Glutamatergic neuron (in vitro differentiated cells): ENCODE measurements at regions not wholly inside any gene's neighbourhood (a gene's known extent, or its start where the extent isn't known, plus 50 kb on each side); places are given as distances from the start of the nearest gene placed in this dataset.

Experiments
- DNase-seq: peaks from one replicate; pipeline ENCODE4 v3.0.0; 2022
- H3K27ac Mint-ChIP-seq: one replicate; pipeline ENCODE4 v1.8.0; 2020; ENCODE audit warnings: mild to moderate bottlenecking, mixed read lengths, inconsistent platforms; ENCODE audit not compliant: unreplicated experiment
- H3K27me3 Mint-ChIP-seq: one replicate; pipeline ENCODE4 v1.8.0; 2020; ENCODE audit warnings: mild to moderate bottlenecking, moderate library complexity, mixed read lengths, inconsistent platforms; ENCODE audit not compliant: unreplicated experiment
- H3K36me3 Mint-ChIP-seq: one replicate; pipeline ENCODE4 v1.8.0; 2020; ENCODE audit warnings: mild to moderate bottlenecking, mixed read lengths, inconsistent platforms; ENCODE audit not compliant: unreplicated experiment
- H3K4me1 Mint-ChIP-seq: one replicate; pipeline ENCODE4 v1.8.0; 2020; ENCODE audit warnings: mild to moderate bottlenecking, low read depth, mixed read lengths, inconsistent platforms; ENCODE audit not compliant: unreplicated experiment
- H3K4me3 Mint-ChIP-seq: one replicate; pipeline ENCODE4 v1.8.0; 2020; ENCODE audit warnings: mild to moderate bottlenecking, mixed read lengths, inconsistent platforms; ENCODE audit not compliant: unreplicated experiment
- H3K9me3 Mint-ChIP-seq: one replicate; pipeline ENCODE4 v1.8.0; 2020; ENCODE audit warnings: mild to moderate bottlenecking, moderate library complexity, mixed read lengths, inconsistent platforms; ENCODE audit not compliant: unreplicated experiment
- CTCF ChIP-seq: fragments of 200-600 bp; sonication (generic); IDR thresholded peaks from one replicate; pipeline ENCODE4 v1.5.0; 2021; ENCODE audit not compliant: partially characterized antibody, unreplicated experiment

DNA sequence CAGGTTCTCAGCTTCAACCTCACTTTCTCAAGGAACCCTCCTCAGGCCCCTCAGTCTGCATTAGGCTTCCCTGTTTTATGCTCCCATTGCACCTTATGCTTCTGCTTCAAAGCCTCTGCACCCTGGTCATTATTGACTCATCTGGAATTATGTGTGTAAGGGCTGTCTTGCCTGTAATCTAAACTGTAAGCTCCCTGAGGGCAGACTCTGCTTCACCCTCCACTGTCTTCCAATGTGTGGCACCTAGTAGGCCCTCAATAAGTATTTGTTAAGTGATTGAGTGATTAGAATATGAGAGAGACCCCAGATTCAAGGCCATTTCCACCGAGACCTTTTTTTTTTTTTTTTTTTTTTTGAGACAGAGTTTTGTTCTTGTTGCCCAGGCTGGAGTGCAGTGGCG, 79.1 kb downstream of the VCPKMT start:
- Mint-ChIP-seq H3K9me3 (peaks cover 4% of the 10 kb centered on the region), H3K4me3 (no peak overlapping the region)
- no peak for TF ChIP-seq CTCF

GRCh38 chr14:50037852-50038251, 78.5 kb downstream of the VCPKMT start:
- H3K36me3 Mint-ChIP-seq = peaks cover 9% of the 10 kb centered on the region
- no peak overlapping the region for H3K27ac Mint-ChIP-seq
- DNase-seq = no peak
- no peak overlapping the region for H3K4me3 Mint-ChIP-seq
- H3K4me1 Mint-ChIP-seq = no peaks in the 10 kb centered on the region
- H3K27me3 Mint-ChIP-seq = no peaks in the 10 kb centered on the region
- TF ChIP-seq CTCF = no peak
- H3K9me3 Mint-ChIP-seq = peaks cover 4% of the 10 kb centered on the region

More for the DNA sequence above, 79.1 kb downstream of the VCPKMT start:
- peaks cover 9% of the 10 kb centered on the region for H3K36me3 Mint-ChIP-seq
- H3K27me3 Mint-ChIP-seq = no peaks in the 10 kb centered on the region
- DNase-seq = no peak
- H3K4me1 Mint-ChIP-seq = no peaks in the 10 kb centered on the region
- H3K27ac Mint-ChIP-seq = no peak overlapping the region

DNA sequence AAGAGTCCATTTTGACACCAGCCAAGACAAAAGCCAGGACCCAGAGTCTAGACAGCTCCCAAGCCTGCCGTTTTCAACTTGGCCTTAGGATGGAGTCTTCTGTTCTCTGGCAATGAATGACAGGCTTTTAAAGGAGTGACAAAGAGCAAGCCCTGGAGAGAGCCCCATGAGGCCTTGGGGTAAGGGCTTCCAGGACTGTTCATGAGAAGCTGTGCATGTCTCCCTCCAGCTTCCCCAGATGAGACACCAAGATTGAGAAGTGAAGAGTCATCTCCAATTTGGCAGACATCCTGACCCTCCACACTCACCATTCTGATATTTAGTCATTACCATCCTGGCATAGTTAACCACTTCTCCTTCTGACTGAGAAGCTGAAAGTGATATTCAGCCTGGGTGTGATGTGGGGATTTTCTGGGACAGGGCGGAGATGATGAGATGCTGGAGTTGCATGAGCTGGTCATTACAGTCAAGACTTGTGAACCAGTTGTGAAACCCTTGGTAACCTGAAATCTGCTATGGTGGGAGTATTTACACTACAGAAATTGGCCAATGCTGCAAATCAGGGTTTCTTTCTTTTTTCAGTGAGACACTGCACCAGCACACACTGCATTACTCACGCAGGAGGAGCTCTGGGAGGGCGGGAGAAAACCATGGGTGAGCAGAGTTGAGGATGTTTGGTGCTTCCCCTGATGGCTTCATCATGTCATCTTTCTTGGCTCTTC, 77.8 kb downstream of the VCPKMT start:
- DNase-seq = no peak
- no peaks in the 10 kb centered on the region for H3K27me3 Mint-ChIP-seq
- peaks cover 9% of the 10 kb centered on the region for H3K36me3 Mint-ChIP-seq
- no peak overlapping the region for H3K27ac Mint-ChIP-seq
- H3K4me3 Mint-ChIP-seq = no peak overlapping the region
- H3K9me3 Mint-ChIP-seq = peaks cover 4% of the 10 kb centered on the region
- H3K4me1 Mint-ChIP-seq = no peaks in the 10 kb centered on the region
- TF ChIP-seq CTCF = no peak

DNA sequence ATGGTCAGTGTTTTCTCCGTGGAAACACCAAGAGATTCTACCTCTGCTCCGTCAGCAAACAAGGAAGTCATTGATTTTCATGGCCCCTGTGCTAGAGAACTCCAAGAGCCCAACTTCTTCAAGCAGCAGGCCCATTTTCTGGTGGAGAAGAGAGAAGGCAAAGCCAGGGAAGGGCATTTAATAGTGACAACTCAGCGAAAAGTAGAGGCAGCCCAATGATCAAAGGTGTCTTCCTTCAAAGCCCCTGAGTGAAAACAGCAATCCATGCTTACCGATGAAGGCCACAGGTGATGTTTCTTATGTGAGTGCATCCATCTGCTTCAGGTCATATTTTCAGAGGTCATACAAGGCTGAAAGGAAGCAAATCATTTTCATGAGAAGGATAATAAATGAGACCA, 77.3 kb downstream of the VCPKMT start:
- Mint-ChIP-seq H3K4me1 (no peaks in the 10 kb centered on the region), H3K36me3 (peaks cover 9% of the 10 kb centered on the region), H3K27ac (no peak overlapping the region), H3K4me3 (no peak overlapping the region), H3K9me3 (peaks cover 1% of the 10 kb centered on the region), H3K27me3 (no peaks in the 10 kb centered on the region)
- DNase-seq = no peak
- no peak for TF ChIP-seq CTCF

GRCh38 chr14:50039734-50040400, 76.5 kb downstream of the VCPKMT start:
- Mint-ChIP-seq H3K27me3 (no peaks in the 10 kb centered on the region), H3K4me3 (no peak overlapping the region), H3K4me1 (no peaks in the 10 kb centered on the region), H3K36me3 (peaks cover 9% of the 10 kb centered on the region), H3K27ac (no peak overlapping the region), H3K9me3 (no peaks in the 10 kb centered on the region)
- TF ChIP-seq CTCF = no peak
- no peak for DNase-seq
